GM21717 (cell line): ENCODE measurements at regions not wholly inside any gene's neighbourhood (a gene's known extent, or its start where the extent isn't known, plus 50 kb on each side); places are given as distances from the start of the nearest gene placed in this dataset.

Experiments used
- ATAC-seq: cut with Tn5 transposase; IDR thresholded peaks from one replicate; pipeline ENCODE4 v1.9.1; 2021; ENCODE audit warnings: mild to moderate bottlenecking, moderate library complexity; ENCODE audit not compliant: unreplicated experiment

DNA sequence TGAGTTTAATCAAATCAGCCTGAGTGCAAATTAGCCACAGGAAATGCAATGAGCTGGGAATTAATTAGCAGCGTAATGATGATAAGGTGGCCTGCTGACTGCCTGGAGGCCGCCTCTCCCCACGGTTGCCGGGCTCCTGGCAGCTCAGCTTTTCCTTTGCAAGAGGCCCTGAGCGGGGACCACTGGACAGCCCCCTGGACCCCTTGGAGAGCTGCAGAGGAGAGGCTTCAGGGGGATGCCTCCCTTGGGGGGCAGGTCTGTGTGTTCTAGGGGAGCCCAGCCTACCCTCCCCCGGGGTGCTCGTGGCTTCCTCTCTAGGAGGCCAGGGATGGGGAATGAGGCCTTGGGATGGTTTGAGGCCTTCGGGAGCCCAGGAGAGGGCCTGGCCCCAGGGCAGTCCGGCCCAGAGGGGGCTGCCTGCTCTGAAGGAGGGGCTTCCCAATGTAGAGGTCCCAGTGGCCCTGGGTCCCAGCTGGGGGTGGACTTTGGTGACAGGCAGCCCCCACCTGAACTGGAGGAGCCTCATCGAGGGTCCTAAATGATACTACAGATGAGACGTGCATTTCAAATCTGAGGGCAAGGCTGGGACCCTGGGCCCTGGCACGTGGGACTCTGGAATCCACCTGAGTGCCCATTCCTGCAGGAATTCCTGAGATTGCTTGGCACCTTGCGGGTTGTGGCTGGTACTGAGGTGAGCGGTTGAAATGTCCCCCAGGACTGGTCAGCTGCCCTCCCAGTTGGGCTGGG lies 66.4 kb upstream of the BHLHE23 start:
- ATAC-seq: no peak

- no peak for ATAC-seq
Observed at GRCh38 chr20:63072231-63072791, 65.5 kb upstream of the BHLHE23 start.

DNA sequence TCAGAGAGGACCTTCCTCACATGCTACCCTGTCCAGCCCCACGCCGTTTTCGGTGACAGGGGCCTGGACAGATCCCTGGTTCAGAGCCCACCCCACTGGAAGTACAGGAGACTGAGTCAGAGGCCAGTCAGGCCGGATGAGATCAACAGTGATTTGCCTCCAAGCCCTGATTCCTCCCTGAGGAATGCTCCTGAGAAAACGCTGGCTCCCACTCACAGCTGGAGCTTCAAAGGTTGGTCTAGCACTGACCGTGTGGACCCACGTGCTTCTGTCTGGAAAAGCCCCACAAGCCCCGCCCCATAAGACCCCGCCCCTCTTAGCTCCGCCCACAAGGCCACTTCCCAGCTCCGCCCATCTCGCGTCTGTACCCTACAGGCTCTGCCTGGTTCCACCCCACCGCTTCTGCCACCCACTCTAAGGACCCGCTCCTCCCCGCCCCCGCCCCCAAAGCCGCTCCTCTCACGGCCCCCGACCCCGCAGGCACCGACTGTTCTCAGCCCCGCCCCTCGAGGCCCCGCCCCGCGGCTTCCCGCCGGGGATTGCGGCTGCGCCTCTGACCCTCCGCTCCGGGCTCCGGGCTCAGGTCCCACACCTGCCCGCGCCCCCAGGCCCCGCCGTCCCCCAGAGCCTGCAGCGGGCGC lies 64.9 kb upstream of the BHLHE23 start:
- ATAC-seq: no peak

GRCh38 chr20:63070771-63071540 lies 64.2 kb upstream of the BHLHE23 start:
- ATAC-seq: no peak

GRCh38 chr20:63070301-63070625 lies 63.5 kb upstream of the BHLHE23 start:
- ATAC-seq: no peak

GRCh38 chr20:63068711-63069367 lies 62.1 kb upstream of the BHLHE23 start:
- ATAC-seq: no peak

DNA sequence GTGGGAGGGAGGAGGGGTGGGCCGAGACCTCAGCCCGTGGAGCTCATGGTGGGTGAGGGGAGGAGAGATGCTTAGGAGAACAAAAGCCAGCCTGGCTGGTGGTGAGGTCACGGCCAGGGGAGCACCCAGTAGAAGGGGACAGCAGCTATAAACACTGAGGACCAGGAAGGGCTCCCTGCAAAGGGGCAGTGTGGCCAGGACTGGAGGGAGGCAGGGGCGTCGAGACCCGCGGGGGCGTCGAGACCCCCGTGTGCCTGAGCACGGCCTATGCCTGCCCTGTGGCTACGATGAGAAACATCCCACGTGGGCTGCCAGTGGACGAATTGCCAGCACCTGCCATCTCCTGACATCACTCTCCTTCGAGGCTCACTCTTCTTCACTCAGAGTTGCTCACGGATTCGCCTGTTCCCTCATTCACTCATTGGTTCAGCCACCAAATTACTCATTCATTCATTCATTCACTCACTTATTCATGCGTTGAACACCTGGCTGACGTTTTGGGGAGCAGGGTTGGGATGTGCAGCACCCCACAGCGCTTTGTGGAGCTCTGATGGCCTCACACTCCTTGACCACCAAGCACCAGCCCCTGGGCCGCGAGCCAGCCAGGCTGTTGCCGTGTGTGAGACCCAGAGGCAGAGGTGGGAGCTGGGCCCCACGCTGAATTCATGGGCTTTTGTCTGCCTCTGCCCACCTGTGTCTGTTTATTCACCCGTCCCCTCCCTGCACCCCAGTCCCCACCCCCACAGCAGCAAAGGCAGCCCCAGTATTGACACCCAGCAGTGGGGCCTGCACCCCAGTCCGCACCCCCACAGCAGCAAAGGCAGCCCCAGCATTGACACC lies 61.2 kb upstream of the BHLHE23 start:
- no peak for ATAC-seq

DNA sequence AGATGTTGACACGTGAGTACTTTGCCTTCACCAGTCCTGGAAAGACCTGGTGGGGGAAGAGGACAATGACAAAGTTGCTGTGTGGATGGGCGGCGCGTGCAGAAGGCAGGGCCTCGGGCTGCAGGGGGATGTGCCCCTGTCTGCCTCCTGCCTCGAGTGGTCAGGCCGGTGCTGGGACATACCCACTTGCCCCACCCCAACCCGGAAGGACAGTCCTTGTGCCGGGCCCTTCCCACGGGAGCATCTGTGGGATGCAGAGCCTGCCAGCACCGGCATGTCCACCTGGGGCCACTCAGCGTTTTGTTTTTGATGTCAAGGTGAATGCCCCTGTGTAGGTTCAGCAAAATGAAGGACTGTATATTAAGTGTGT lies 60.5 kb upstream of the BHLHE23 start:
- ATAC-seq: no peak

- ATAC-seq: no peak
Observed at GRCh38 chr20:63066506-63067265, 59.9 kb upstream of the BHLHE23 start.

DNA sequence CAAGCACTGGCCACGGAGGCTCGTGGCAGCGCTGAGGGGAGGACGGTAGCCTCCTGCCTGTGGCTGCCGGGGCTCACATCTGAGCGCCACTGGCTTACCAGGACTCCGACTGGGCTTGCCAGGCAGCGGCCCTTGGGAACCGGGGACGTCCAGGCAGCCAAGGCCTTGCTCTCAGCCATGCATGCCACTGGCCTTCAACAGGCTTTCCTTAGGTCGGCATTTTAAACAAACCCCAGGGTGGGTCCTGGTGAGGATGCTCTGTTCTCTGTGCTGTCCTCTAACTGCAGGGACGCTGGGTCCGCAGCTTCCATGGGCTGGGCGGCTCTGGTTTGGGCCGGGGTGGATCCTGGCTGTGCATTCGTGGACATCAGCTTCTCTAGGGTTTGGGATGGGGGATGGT lies 59.1 kb upstream of the BHLHE23 start:
- ATAC-seq: no peak

GRCh38 chr20:63064745-63065711 lies 58.3 kb upstream of the BHLHE23 start:
- no peak for ATAC-seq

- ATAC-seq: no peak
Observed at GRCh38 chr20:63064310-63064709, 57.5 kb upstream of the BHLHE23 start.

GRCh38 chr20:63062188-63063140 lies 55.7 kb upstream of the BHLHE23 start:
- no peak for ATAC-seq

DNA sequence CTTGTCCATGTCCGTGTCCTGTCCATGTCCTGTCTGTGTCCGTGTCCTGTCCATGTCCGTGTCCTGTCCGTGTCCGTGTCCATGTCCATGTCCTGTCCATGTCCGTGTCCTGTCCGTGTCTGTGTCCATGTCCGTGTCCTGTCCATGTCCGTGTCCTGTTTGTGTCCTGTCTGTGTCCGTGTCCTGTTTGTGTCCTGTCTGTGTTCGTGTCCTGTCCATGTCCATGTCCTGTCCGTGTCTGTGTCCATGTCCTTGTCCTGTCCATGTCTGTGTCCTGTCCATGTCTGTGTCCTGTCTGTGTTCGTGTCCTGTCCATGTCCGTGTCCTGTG lies 55.0 kb upstream of the BHLHE23 start:
- ATAC-seq: no peak

- no peak for ATAC-seq
Observed at GRCh38 chr20:63061051-63061770, 54.4 kb upstream of the BHLHE23 start.

GRCh38 chr20:63060057-63060991 lies 53.6 kb upstream of the BHLHE23 start:
- ATAC-seq: no peak
